CD4-positive, alpha-beta memory T cell (primary cell): ENCODE measurements at regions not wholly inside any gene's neighbourhood (a gene's known extent, or its start where the extent isn't known, plus 50 kb on each side); places are given as distances from the start of the nearest gene placed in this dataset.

Source experiments
- CTCF ChIA-PET: fragments of 350-600 bp; sonication (Branson Sonifier 250); formaldehyde crosslinking; loops from one replicate; lab custom pipeline; 2021; ENCODE audit warnings: inconsistent platforms; ENCODE audit not compliant: partially characterized antibody; lab: Charles Lee
- POLR2A ChIA-PET: fragments of 350-600 bp; sonication (Branson Sonifier 250); formaldehyde crosslinking; loops from one replicate; lab custom pipeline; 2021; ENCODE audit not compliant: partially characterized antibody; lab: Charles Lee
- DNase-seq, 5 donors: peaks; one replicate each; pipeline versions ENCODE4 v3.0.0 to v3.0.0-alpha.2; 2020 to 2022; ENCODE audit warnings: mixed read lengths in 1 of 5
- H3K27ac ChIP-seq: one replicate; pipeline ENCODE4 v1.7.0; 2013; ENCODE audit warnings: low read depth, low read length
- H3K27me3 ChIP-seq: 2 replicates; pipeline ENCODE4 v1.7.0; 2013; ENCODE audit warnings: mild to moderate bottlenecking, low read length, moderate library complexity; ENCODE audit not compliant: insufficient read depth
- H3K36me3 ChIP-seq: 2 replicates; pipeline ENCODE4 v1.7.0; 2013; ENCODE audit warnings: mild to moderate bottlenecking, low read length, moderate library complexity; ENCODE audit not compliant: insufficient read depth
- H3K4me1 ChIP-seq: 2 replicates; pipeline ENCODE4 v1.7.0; 2013; ENCODE audit warnings: mild to moderate bottlenecking, low read length, moderate library complexity; ENCODE audit not compliant: insufficient read depth
- H3K4me3 ChIP-seq, 2 donors: one replicate each; pipeline ENCODE4 v1.7.0; 2013; ENCODE audit warnings: low read length in 2 of 2, mild to moderate bottlenecking in 1 of 2
- H3K9me3 ChIP-seq, 2 donors: one replicate each; pipeline ENCODE4 v1.7.0; 2013; ENCODE audit warnings: low read length in 2 of 2, control low read depth in 1 of 2; ENCODE audit not compliant: control insufficient read depth in 1 of 2
- H3K27ac Mint-ChIP-seq, 7 donors: one replicate each; pipeline ENCODE4 v1.8.0; 2020 to 2021; ENCODE audit warnings: mixed read lengths in 7 of 7, mild to moderate bottlenecking in 6 of 7, inconsistent platforms in 3 of 7, moderate library complexity in 3 of 7
- H3K27me3 Mint-ChIP-seq, 2 donors: one replicate each; pipeline ENCODE4 v1.8.0; 2020 to 2021; ENCODE audit warnings: mixed read lengths in 2 of 2
- H3K36me3 Mint-ChIP-seq, 2 donors: one replicate each; pipeline ENCODE4 v1.8.0; 2020 to 2021; ENCODE audit warnings: mixed read lengths in 2 of 2, inconsistent platforms in 1 of 2, mild to moderate bottlenecking in 1 of 2
- H3K4me1 Mint-ChIP-seq, 4 donors: one replicate each; pipeline ENCODE4 v1.8.0; 2020 to 2021; ENCODE audit warnings: mixed read lengths in 4 of 4, mild to moderate bottlenecking in 1 of 4
- H3K4me3 Mint-ChIP-seq, 8 donors: one replicate each; pipeline ENCODE4 v1.8.0; 2020 to 2021; ENCODE audit warnings: mixed read lengths in 8 of 8, mild to moderate bottlenecking in 7 of 8, moderate library complexity in 6 of 8, inconsistent platforms in 3 of 8
- H3K9me3 Mint-ChIP-seq, 8 donors: one replicate each; pipeline ENCODE4 v1.8.0; 2020 to 2021; ENCODE audit warnings: mixed read lengths in 8 of 8, mild to moderate bottlenecking in 5 of 8, inconsistent platforms in 3 of 8, moderate library complexity in 1 of 8
- intact Hi-C: fragments of 100-400 bp; cut with micrococcal nuclease; formaldehyde crosslinking; loops from one replicate; pipeline ENCODE4 v1.15.1; 2023

DNA sequence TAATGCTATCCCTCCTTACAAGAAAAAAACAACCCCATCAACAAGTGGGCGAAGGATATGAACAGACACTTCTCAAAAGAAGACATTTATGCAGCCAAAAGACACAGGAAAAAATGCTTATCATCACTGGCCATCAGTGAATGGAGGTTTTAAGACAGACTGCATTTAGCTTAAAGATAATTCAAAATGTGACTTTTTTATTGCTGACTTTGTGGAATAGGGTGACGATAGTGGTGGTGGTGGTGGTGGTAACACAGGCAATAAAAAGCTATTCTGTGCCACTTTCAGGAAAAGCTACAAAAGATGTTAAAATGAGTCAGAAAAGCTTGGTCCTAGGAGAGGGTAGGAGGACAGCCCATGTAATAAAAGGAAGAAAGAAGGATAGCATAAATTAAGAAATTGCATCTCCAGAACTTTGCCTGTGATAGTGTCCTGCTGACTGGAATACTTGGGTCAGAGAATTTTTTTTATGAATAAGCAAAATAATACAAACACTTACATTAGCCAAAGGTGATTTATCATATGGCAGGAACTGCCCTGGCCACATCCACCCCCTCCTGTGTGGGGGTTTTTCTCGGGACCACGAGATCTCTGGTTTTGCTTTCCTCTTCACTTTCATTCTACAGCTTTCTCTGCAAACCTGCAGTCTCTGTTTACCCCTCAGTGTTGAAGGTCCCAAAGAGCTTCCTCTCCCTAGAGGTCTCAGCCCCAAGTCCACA is 186.7 kb downstream of the DRD1 start:
- Histone ChIP-seq H3K9me3 (no peaks in the 10 kb centered on the region), H3K27me3 (no peaks in the 10 kb centered on the region), H3K27ac (no peak overlapping the region), H3K4me3 (no peak overlapping the region), H3K4me1 (no peaks in the 10 kb centered on the region), H3K36me3 (no peaks in the 10 kb centered on the region)
- POLR2A ChIA-PET = no interaction called here
- CTCF ChIA-PET = interaction anchor here (0.6 kb wide), 1 partner anchor 300 kb away, joined by 3 read pairs; no protein-coding TSS in a partner anchor
- intact Hi-C loops = no loop called here
- H3K27me3 Mint-ChIP-seq = peaks cover 4 to 12% of the 10 kb centered on the region in 2 donors
- peaks cover 0 to 13% (median 0%) of the 10 kb centered on the region in 4 donors for H3K4me1 Mint-ChIP-seq
- no peak overlapping the region for H3K27ac Mint-ChIP-seq
- H3K36me3 Mint-ChIP-seq = no peaks in the 10 kb centered on the region
- no peak overlapping the region for H3K4me3 Mint-ChIP-seq
- H3K9me3 Mint-ChIP-seq = peaks cover 0 to 11% (median 3%) of the 10 kb centered on the region in 8 donors
- no peak for DNase-seq

DNA sequence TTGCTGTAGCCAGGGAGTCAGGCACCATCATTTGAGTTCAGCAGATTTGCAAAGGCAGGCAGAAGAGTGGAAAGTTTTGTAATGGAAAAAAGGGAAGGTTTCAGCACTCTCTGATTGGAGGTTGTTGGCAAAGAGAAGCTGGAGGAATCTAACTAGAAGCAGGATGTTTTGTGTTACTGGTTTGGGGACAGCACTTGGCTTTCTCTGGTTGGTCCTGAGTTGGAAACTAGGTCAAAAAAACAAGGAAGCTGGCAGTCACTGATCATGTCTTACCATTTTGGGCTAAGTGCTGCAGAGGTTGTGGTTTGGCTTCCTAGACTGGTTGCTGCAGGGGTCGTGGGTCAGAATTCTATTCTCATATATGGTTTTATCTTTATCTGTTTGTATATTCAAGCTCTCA is 189.8 kb downstream of the DRD1 start:
- H3K36me3 ChIP-seq = no peaks in the 10 kb centered on the region
- Mint-ChIP-seq H3K27ac (no peak overlapping the region), H3K9me3 (no peaks in the 10 kb centered on the region), H3K4me1 (peaks cover 0 to 13% (median 0%) of the 10 kb centered on the region in 4 donors), H3K4me3 (no peak overlapping the region), H3K27me3 (peaks cover 0 to 4% of the 10 kb centered on the region in 2 donors), H3K36me3 (no peaks in the 10 kb centered on the region)
- ChIA-PET CTCF (no interaction called here), POLR2A (no interaction called here)
- H3K4me1 ChIP-seq = no peaks in the 10 kb centered on the region
- intact Hi-C loops = no loop called here
- H3K27ac ChIP-seq = no peak overlapping the region
- DNase-seq = no peak
- H3K9me3 ChIP-seq = no peaks in the 10 kb centered on the region
- H3K27me3 ChIP-seq = no peaks in the 10 kb centered on the region
- no peak overlapping the region for H3K4me3 ChIP-seq

DNA sequence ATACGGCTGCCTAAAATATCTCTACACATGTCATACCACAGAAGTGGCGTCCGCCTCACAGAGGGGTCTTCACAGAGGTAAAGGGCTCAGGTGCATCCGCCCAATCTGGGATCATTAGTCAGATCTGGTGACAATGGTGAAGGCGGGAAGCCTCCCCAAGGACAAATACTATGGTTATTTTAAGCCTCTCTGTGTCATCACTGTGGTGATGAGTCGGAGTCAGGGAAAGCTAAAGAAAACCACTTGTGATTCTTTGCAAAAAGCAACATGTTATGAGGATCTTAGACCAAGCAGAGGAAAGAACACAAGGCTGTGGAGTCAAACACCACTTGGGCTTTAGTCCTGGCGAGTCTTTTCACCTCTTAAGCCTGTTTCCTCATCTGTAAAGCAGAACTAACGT is 190.4 kb downstream of the DRD1 start:
- CTCF ChIA-PET = no interaction called here
- Histone ChIP-seq H3K9me3 (no peaks in the 10 kb centered on the region), H3K27me3 (no peaks in the 10 kb centered on the region), H3K4me1 (no peaks in the 10 kb centered on the region), H3K36me3 (no peaks in the 10 kb centered on the region), H3K27ac (no peak overlapping the region), H3K4me3 (no peak overlapping the region)
- Mint-ChIP-seq H3K4me1 (peaks cover 0 to 13% (median 0%) of the 10 kb centered on the region in 4 donors), H3K4me3 (no peak overlapping the region), H3K9me3 (no peaks in the 10 kb centered on the region), H3K27me3 (peaks cover 2 to 5% of the 10 kb centered on the region in 2 donors), H3K27ac (no peak overlapping the region), H3K36me3 (no peaks in the 10 kb centered on the region)
- POLR2A ChIA-PET = no interaction called here
- intact Hi-C loops = no loop called here
- no peak for DNase-seq

DNA sequence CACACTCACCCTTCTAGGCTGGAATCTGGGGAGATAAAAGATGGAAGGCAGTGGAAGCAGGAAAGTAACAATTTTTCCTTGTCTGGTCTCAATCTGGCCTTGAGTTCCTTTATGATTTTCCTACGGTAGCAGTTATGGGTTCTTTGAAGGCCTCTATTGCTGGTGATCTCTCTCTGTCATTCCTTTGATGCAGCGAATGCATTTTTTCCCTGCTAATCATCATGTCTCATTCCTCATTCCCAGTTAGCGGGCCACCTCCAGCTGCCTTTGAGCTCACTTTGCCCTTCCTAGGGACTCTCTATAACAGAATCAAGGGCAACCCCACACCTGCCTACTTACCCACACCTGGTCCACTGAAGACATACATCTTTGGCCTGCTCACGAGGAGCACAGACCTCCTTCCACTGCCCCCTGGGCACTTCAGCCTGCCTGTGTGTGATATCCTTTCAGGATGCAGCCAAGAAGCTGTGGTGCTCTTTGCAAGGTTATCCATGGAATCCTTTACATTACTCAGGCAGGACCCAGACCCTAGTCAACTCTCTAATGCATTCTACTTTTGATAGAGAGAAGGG is 191.7 kb downstream of the DRD1 start:
- Histone ChIP-seq H3K4me1 (no peaks in the 10 kb centered on the region), H3K4me3 (no peak overlapping the region), H3K9me3 (no peaks in the 10 kb centered on the region), H3K27me3 (no peaks in the 10 kb centered on the region), H3K36me3 (no peaks in the 10 kb centered on the region), H3K27ac (no peak overlapping the region)
- Mint-ChIP-seq H3K9me3 (no peaks in the 10 kb centered on the region), H3K4me3 (no peak overlapping the region), H3K36me3 (no peaks in the 10 kb centered on the region), H3K27ac (no peak overlapping the region), H3K4me1 (peaks cover 0 to 9% (median 0%) of the 10 kb centered on the region in 4 donors), H3K27me3 (peaks cover 6 to 10% of the 10 kb centered on the region in 2 donors)
- CTCF ChIA-PET = no interaction called here
- POLR2A ChIA-PET = no interaction called here
- no peak for DNase-seq
- intact Hi-C loops = no loop called here

DNA sequence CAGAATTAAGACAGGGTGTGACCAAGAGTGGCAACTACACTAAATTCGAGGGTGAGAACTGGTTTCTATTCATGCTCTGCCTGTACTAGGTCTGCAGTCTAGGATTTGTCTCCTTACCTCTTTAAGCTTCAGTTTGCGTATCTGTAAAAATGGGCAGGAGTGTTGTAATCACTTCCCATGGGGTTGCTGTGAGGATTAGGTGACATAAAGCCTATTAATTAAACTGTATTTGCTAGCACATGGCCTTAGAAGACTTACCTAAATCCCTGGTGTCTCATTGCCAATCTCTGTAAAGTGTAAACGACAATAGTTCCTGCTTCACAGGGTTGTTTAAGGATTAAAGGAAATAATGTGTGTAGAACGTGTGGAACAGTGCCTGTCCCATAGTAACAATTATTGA is 193.6 kb downstream of the DRD1 start:
- Histone ChIP-seq H3K4me3 (no peak overlapping the region), H3K27ac (no peak overlapping the region), H3K4me1 (no peaks in the 10 kb centered on the region), H3K9me3 (no peaks in the 10 kb centered on the region), H3K36me3 (no peaks in the 10 kb centered on the region), H3K27me3 (no peaks in the 10 kb centered on the region)
- Mint-ChIP-seq H3K27ac (no peak overlapping the region), H3K9me3 (no peaks in the 10 kb centered on the region), H3K36me3 (no peaks in the 10 kb centered on the region), H3K4me1 (peaks cover 0 to 9% (median under 1%) of the 10 kb centered on the region in 4 donors), H3K27me3 (peaks cover 15 to 20% of the 10 kb centered on the region in 2 donors), H3K4me3 (no peak overlapping the region)
- no peak for DNase-seq
- ChIA-PET POLR2A (no interaction called here), CTCF (no interaction called here)
- intact Hi-C loops = no loop called here

DNA sequence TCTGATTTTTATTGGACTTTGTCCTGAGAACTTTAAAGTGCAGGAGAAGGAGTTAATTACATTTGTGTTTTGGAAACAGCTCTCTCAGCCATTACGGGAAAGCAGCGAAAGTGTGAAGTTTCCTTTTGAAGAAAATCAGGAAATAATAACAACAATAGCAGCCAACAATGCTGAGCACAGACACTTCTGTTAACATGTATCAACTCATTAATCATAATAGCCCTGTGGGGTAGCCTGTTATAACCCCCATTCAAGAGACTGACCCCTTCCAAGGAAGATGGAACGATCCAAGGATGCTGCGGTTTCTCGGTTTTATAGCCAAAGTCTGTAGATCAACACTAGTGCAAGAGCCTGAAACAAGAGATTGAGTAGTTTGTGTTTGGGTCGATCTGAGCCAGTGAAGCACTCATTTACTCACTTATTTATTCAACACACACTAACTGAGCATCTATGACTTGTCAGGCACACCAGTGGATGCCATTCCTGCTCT is 195.5 kb downstream of the DRD1 start:
- Histone ChIP-seq H3K9me3 (no peaks in the 10 kb centered on the region), H3K4me3 (no peak overlapping the region), H3K27me3 (no peaks in the 10 kb centered on the region), H3K36me3 (no peaks in the 10 kb centered on the region), H3K27ac (no peak overlapping the region), H3K4me1 (no peaks in the 10 kb centered on the region)
- intact Hi-C loops = no loop called here
- Mint-ChIP-seq H3K27ac (no peak overlapping the region), H3K4me3 (no peak overlapping the region), H3K4me1 (peaks cover 0 to 2% (median 0%) of the 10 kb centered on the region in 4 donors), H3K36me3 (no peaks in the 10 kb centered on the region), H3K27me3 (peaks cover 12 to 26% of the 10 kb centered on the region in 2 donors), H3K9me3 (no peaks in the 10 kb centered on the region)
- no peak for DNase-seq
- ChIA-PET POLR2A (no interaction called here), CTCF (no interaction called here)

DNA sequence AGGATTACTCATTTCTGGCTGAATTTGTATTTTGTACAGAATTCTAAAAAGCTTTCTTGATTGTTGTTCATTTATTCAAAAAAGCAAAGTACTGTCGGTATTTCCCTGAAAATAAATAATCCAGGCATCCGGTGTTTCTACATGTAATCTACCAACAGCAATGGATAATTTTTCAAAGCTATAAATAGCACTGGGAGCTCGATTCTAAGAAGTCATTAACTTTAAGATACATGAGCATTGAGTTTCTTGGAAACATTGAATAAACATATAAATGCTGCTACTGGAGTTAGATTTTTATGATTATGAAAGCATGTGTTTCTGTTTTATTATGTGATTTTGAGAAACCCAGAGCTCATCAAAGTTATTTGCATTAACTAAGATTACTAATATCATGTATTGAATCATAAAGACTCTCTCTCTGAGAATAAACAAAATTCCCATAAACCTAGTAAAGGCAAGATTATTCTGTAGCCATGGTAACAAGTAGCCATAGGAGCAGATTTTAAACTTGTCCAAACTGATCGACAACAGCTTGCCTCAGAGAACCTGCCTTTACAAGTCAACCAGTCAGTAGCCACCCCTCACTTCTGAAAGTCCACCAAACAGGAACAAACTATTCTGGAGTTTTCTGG is 197.0 kb downstream of the DRD1 start:
- Mint-ChIP-seq H3K4me1 (peaks cover 0 to 2% (median 0%) of the 10 kb centered on the region in 4 donors), H3K4me3 (no peak overlapping the region), H3K27me3 (peaks cover 15 to 26% of the 10 kb centered on the region in 2 donors), H3K36me3 (no peaks in the 10 kb centered on the region), H3K27ac (no peak overlapping the region), H3K9me3 (no peaks in the 10 kb centered on the region)
- no peaks in the 10 kb centered on the region for H3K4me1 ChIP-seq
- no peaks in the 10 kb centered on the region for H3K9me3 ChIP-seq
- H3K27me3 ChIP-seq = no peaks in the 10 kb centered on the region
- ChIA-PET CTCF (no interaction called here), POLR2A (no interaction called here)
- H3K36me3 ChIP-seq = no peaks in the 10 kb centered on the region
- no peak overlapping the region for H3K27ac ChIP-seq
- intact Hi-C loops = no loop called here
- no peak for DNase-seq
- no peak overlapping the region for H3K4me3 ChIP-seq
